Activated CD8-positive, alpha-beta T cell treated with anti-CD3 and anti-CD28 coated beads, Interleukin-2, amount 10 ng/mL, durations not matched to agents 7 days and 5 days (primary cell): ENCODE measurements at regions not wholly inside any gene's neighbourhood (a gene's known extent, or its start where the extent isn't known, plus 50 kb on each side); places are given as distances from the start of the nearest gene placed in this dataset.

Experiments used
- ATAC-seq: fragments of 150-1000 bp; cut with Tn5 transposase; one replicate; pipeline ENCODE4 v1.10.0; 2021; ENCODE audit warnings: moderate library complexity
- CTCF ChIA-PET: fragments of 350-600 bp; sonication (Branson Sonifier 250); formaldehyde crosslinking; loops from one replicate; lab custom pipeline; 2021; ENCODE audit warnings: antibody characterized with exemption; lab: Charles Lee
- POLR2A ChIA-PET: fragments of 350-600 bp; sonication (Branson Sonifier 250); formaldehyde crosslinking; loops from one replicate; lab custom pipeline; 2021; ENCODE audit warnings: antibody characterized with exemption; lab: Charles Lee
- DNase-seq: peaks from one replicate; pipeline ENCODE4 v3.0.0-alpha.2; 2020
- H3K27ac Mint-ChIP-seq: one replicate; pipeline ENCODE4 v1.8.0; 2021; ENCODE audit warnings: mild to moderate bottlenecking, mixed read lengths
- H3K27me3 Mint-ChIP-seq: one replicate; pipeline ENCODE4 v1.8.0; 2021; ENCODE audit warnings: low read depth, mixed read lengths
- H3K36me3 Mint-ChIP-seq: one replicate; pipeline ENCODE4 v1.8.0; 2021; ENCODE audit warnings: low read depth, mixed read lengths
- H3K4me1 Mint-ChIP-seq: one replicate; pipeline ENCODE4 v1.8.0; 2021; ENCODE audit warnings: low read depth, mixed read lengths
- H3K4me3 Mint-ChIP-seq: one replicate; pipeline ENCODE4 v1.8.0; 2021; ENCODE audit warnings: mild to moderate bottlenecking, mixed read lengths
- H3K9me3 Mint-ChIP-seq: one replicate; pipeline ENCODE4 v1.8.0; 2022; ENCODE audit warnings: mixed read lengths; ENCODE audit not compliant: insufficient read depth

GRCh38 chr2:216914491-216914890 lies 54.6 kb upstream of the TNP1 start:
- DNase-seq (no peak), ATAC-seq (no peak)
- Mint-ChIP-seq H3K4me1 (no peaks in the 10 kb centered on the region), H3K9me3 (no peaks in the 10 kb centered on the region), H3K36me3 (no peaks in the 10 kb centered on the region), H3K27me3 (peaks cover 9% of the 10 kb centered on the region), H3K27ac (no peak overlapping the region), H3K4me3 (no peak overlapping the region)
- CTCF ChIA-PET = no interaction called here
- POLR2A ChIA-PET = no interaction called here

DNA sequence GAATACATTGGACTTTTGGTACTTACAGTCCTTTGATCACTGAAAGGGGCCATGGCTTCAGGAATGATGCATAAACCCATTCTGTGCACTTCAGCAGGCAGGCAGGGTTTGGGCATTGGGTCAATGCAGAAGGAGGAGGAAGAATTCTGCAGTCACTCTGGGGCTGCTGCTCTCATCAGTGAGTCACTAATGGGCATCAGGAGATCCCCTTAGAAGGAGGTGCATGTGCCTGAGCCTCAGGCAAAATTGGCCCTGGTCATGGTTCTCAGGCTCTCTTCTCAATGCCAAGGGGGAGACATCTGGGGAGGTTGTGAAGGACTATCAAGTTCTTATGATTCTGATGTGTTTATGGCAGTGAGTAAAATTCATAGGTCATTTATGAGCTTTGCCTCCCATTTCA lies 52.0 kb upstream of the TNP1 start:
- H3K27me3 Mint-ChIP-seq = peaks cover 12% of the 10 kb centered on the region
- DNase-seq (no peak), ATAC-seq (no peak)
- H3K36me3 Mint-ChIP-seq = no peaks in the 10 kb centered on the region
- ChIA-PET CTCF (no interaction called here), POLR2A (no interaction called here)
- no peaks in the 10 kb centered on the region for H3K9me3 Mint-ChIP-seq
- no peak overlapping the region for H3K4me3 Mint-ChIP-seq
- H3K4me1 Mint-ChIP-seq = no peaks in the 10 kb centered on the region
- no peak overlapping the region for H3K27ac Mint-ChIP-seq

DNA sequence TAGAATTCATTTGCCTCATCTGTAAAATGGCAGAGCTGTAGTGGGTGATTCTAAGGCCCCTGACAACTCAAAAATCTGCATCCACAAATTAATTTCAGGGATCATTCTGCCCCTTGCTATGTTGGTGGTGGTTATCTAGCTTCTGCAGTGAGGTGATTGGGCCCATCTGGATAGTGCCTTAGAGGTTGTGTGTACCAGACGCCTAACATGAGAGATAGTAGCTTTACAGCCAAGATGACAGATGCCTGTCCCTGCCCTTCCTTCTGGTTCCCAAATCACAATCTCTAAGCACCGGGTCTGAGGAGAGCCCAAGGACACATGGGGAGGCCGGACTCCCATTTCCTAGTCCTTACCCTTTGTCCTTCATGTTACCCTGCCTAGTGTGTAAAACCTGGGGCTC lies 51.1 kb upstream of the TNP1 start:
- Mint-ChIP-seq H3K27ac (no peak overlapping the region), H3K4me3 (no peak overlapping the region), H3K9me3 (no peaks in the 10 kb centered on the region), H3K4me1 (peaks cover 3% of the 10 kb centered on the region), H3K36me3 (no peaks in the 10 kb centered on the region), H3K27me3 (peaks cover 12% of the 10 kb centered on the region)
- ChIA-PET POLR2A (interaction anchor here (0.6 kb wide), 1 partner anchor 374 kb away, joined by 3 read pairs; no protein-coding TSS in a partner anchor), CTCF (no interaction called here)
- DNase-seq (no peak), ATAC-seq (no peak)

GRCh38 chr2:216909541-216910210 lies 49.8 kb upstream of the TNP1 start:
- no peak for ATAC-seq

More at GRCh38 chr2:216909541-216910210, 49.8 kb upstream of the TNP1 start:
- Mint-ChIP-seq H3K27ac (no peak overlapping the region), H3K9me3 (no peaks in the 10 kb centered on the region), H3K4me3 (no peak overlapping the region), H3K4me1 (peaks cover 15% of the 10 kb centered on the region), H3K27me3 (peaks cover 8% of the 10 kb centered on the region), H3K36me3 (no peaks in the 10 kb centered on the region)
- ChIA-PET CTCF (no interaction called here), POLR2A (no interaction called here)
- no peak for DNase-seq
